Gastroesophageal sphincter (tissue), 3 donors: ENCODE measurements at regions not wholly inside any gene's neighbourhood (a gene's known extent, or its start where the extent isn't known, plus 50 kb on each side); places are given as distances from the start of the nearest gene placed in this dataset.

ENCODE experiments used
- POLR2A ChIP-seq, 2 donors: fragments of 450-650 bp; IDR thresholded peaks; one replicate each; pipeline ENCODE4 v1.6.1; 2017; ENCODE audit warnings: antibody characterized with exemption in 2 of 2, mild to moderate bottlenecking in 2 of 2, moderate library complexity in 1 of 2
- TF ChIP-seq, protein P1 (sequence below), 4 experiments: fragments of 200-600 bp in 2 of 4; fragments of 450-650 bp in 2 of 4; sonication (generic) in 1 of 4; IDR thresholded peaks; one replicate each; pipeline ENCODE4 v1.5.1; 2017 to 2019; ENCODE audit warnings: antibody characterized with exemption in 4 of 4, mild to moderate bottlenecking in 2 of 4, moderate library complexity in 2 of 4

DNA sequence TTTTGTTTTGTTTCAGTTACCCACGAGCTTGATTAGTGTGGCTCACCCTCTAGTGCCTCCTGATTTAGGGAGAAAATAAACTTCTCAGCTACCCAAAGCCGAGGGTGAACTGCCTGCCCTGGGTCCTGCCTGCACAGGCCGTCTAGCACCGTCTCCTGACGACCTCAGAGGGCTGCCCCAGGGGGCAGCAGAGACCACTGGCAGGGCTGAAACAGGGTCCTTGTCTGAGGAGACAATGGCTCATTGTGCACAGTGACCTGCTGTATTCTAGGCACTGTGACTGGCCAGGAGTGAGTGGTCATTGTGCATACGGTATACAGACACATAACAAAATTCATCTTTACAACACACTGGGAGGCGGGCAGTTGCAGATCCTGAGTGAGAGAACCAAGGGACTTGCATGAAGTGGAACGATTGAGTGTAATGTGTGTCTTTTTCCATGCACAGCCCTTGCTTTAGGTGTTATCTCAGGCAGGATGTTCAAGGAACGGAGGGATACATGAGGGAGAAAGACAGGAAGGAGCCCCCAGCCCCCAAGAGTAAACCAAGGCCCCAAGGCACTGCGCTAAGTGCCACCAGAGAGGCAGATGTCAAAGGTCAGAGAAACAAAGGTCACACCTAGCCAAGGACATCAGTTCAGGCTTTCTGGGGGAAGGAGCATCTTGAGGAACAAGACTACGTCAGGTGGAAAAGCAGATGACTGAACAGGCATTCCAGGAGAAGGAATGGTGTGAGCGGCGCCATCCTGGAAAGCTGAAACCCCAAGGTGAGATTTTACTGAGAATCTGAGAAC lies 421.3 kb downstream of the LPIN1 start:
- TF ChIP-seq POLR2A (IDR thresholded peaks at IDR 0.05): no peak
- TF ChIP-seq, protein P1, sequence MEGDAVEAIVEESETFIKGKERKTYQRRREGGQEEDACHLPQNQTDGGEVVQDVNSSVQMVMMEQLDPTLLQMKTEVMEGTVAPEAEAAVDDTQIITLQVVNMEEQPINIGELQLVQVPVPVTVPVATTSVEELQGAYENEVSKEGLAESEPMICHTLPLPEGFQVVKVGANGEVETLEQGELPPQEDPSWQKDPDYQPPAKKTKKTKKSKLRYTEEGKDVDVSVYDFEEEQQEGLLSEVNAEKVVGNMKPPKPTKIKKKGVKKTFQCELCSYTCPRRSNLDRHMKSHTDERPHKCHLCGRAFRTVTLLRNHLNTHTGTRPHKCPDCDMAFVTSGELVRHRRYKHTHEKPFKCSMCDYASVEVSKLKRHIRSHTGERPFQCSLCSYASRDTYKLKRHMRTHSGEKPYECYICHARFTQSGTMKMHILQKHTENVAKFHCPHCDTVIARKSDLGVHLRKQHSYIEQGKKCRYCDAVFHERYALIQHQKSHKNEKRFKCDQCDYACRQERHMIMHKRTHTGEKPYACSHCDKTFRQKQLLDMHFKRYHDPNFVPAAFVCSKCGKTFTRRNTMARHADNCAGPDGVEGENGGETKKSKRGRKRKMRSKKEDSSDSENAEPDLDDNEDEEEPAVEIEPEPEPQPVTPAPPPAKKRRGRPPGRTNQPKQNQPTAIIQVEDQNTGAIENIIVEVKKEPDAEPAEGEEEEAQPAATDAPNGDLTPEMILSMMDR (IDR thresholded peaks at IDR 0.05): peak in 1 of 4 experiments; percentile 41
